GM12878 (cell line): ENCODE measurements at regions not wholly inside any gene's neighbourhood (a gene's known extent, or its start where the extent isn't known, plus 50 kb on each side); places are given as distances from the start of the nearest gene placed in this dataset.

Experiments used
- ATAC-seq: fragments of 200-7000 bp; cut with Tn5 transposase; 3 replicates; pipeline ENCODE4 v1.9.1; 2020; ENCODE audit warnings: mild to moderate bottlenecking, moderate library complexity
- BruUV-seq: library from RNA; stranded (reverse); fragments of 400-500 nt; replicated peaks from 2 replicates; lab custom pipeline; 2021; lab: Mats Ljungman, UMichigan
- CTCF ChIA-PET: fragments of 300-600 bp; sonication (Branson Sonifier 250); formaldehyde crosslinking; extraction: SDS; loops from one replicate; lab custom pipeline; 2021; ENCODE audit warnings: inconsistent platforms; lab: Yijun Ruan, JAX
- POLR2A ChIA-PET: fragments of 350-600 bp; formaldehyde crosslinking; extraction: SDS; loops from one replicate; lab custom pipeline; 2021; ENCODE audit warnings: inconsistent platforms; lab: Charles Lee
- RAD21 ChIA-PET: fragments of 300-600 bp; sonication (Branson Sonifier 250); formaldehyde crosslinking; loops from one replicate; lab custom pipeline; 2023; ENCODE audit warnings: antibody characterized with exemption; ENCODE audit not compliant: unreplicated experiment; lab: Charles Lee
- SMC1A ChIA-PET: fragments of 300-600 bp; sonication (Branson Sonifier 250); formaldehyde crosslinking; loops from one replicate; lab custom pipeline; 2023; ENCODE audit not compliant: unreplicated experiment, uncharacterized antibody; lab: Charles Lee
- DNase-seq: peaks from one replicate; pipeline ENCODE4 v3.0.0-alpha.2; 2011; ENCODE audit warnings: low read depth, low spot score
- FAIRE-seq: peaks from 3 replicates; lab custom pipeline; 2011; peaks lifted over from hg19 to GRCh38; lab: Jason Lieb, UNC
- H2AFZ ChIP-seq: 2 replicates; pipeline ENCODE4 v1.6.0; 2011; ENCODE audit warnings: low read depth, low read length, control low read depth; ENCODE audit not compliant: control insufficient read depth
- H3K27ac ChIP-seq: 2 replicates; pipeline ENCODE4 v1.5.1; 2011; ENCODE audit warnings: control low read depth; ENCODE audit not compliant: control insufficient read depth, insufficient read depth
- H3K27me3 ChIP-seq, 2 experiments: replicated peaks in 1 of 2; 2 replicates each; pipeline versions ENCODE4 v1.6.0 to v1.6.1; 2011; ENCODE audit warnings: low read length in 1 of 2; ENCODE audit not compliant: control insufficient read depth in 2 of 2, insufficient read depth in 2 of 2
- H3K36me3 ChIP-seq, 2 experiments: 2 replicates each; pipeline ENCODE4 v1.5.1; 2011; ENCODE audit warnings: low read length in 1 of 2; ENCODE audit not compliant: control insufficient read depth in 2 of 2, insufficient read depth in 2 of 2
- H3K4me1 ChIP-seq: 2 replicates; pipeline ENCODE4 v1.6.1; 2011; ENCODE audit warnings: mild to moderate bottlenecking, low read length, moderate library complexity, mixed read lengths; ENCODE audit not compliant: control insufficient read depth, insufficient read depth
- H3K4me2 ChIP-seq: 2 replicates; pipeline ENCODE4 v1.6.0; 2011; ENCODE audit warnings: control low read depth; ENCODE audit not compliant: control insufficient read depth, insufficient read depth
- H3K4me3 ChIP-seq: fragments of 200-600 bp; sonication (generic); 2 replicates; pipeline ENCODE4 v1.5.1; 2016
- H3K79me2 ChIP-seq: 2 replicates; pipeline ENCODE4 v1.6.0; 2011; ENCODE audit warnings: low read length; ENCODE audit not compliant: control insufficient read depth, insufficient read depth
- H3K9ac ChIP-seq: 2 replicates; pipeline ENCODE4 v1.8.0; 2011; ENCODE audit warnings: low read length, control low read depth, mixed read lengths; ENCODE audit not compliant: control insufficient read depth, insufficient read depth
- H3K9me3 ChIP-seq: replicated peaks from 3 replicates; pipeline ENCODE4 v1.5.1; 2011; ENCODE audit warnings: mild to moderate bottlenecking, low read length; ENCODE audit not compliant: control insufficient read depth, insufficient read depth
- H4K20me1 ChIP-seq: 2 replicates; pipeline ENCODE4 v1.6.0; 2011; ENCODE audit not compliant: control insufficient read depth, insufficient read depth
- BRCA1 ChIP-seq: IDR thresholded peaks from 2 replicates; pipeline ENCODE4 v1.6.1; 2011; ENCODE audit warnings: low read depth, low read length, improper control_type of control experiment
- ETV6 ChIP-seq, 2 experiments: fragments of 450-650 bp in 1 of 2; IDR thresholded peaks in 1 of 2; conservative IDR thresholded peaks in 1 of 2; 2 replicates each; pipeline ENCODE4 v1.6.1; 2014; ENCODE audit warnings: antibody characterized with exemption in 1 of 2, borderline replicate concordance in 1 of 2, low read depth in 1 of 2, mild to moderate bottlenecking in 1 of 2, moderate library complexity in 1 of 2
- IKZF2 ChIP-seq, 2 experiments: fragments of 450-650 bp; IDR thresholded peaks; 2 replicates each; pipeline ENCODE4 v1.6.1; 2017; ENCODE audit warnings: mild to moderate bottlenecking in 2 of 2, moderate library complexity in 2 of 2
- NFXL1 ChIP-seq: fragments of 450-650 bp; IDR thresholded peaks from 2 replicates; pipeline ENCODE4 v1.6.1; 2017; ENCODE audit warnings: antibody characterized with exemption, mild to moderate bottlenecking, borderline replicate concordance
- NRF1 ChIP-seq: conservative IDR thresholded peaks from 2 replicates; pipeline ENCODE4 v1.6.1; 2011; ENCODE audit warnings: mild to moderate bottlenecking, low read depth, low read length, improper control_type of control experiment
- POLR2AphosphoS2 ChIP-seq: IDR thresholded peaks from 2 replicates; pipeline ENCODE4 v1.6.1; 2011; ENCODE audit warnings: low read depth, mild to moderate bottlenecking, low read length, improper control_type of control experiment, moderate library complexity
- RBBP5 ChIP-seq: fragments of 200-600 bp; sonication (generic); conservative IDR thresholded peaks from 2 replicates; pipeline ENCODE4 v1.6.1; 2016
- SKIL ChIP-seq: fragments of 450-650 bp; IDR thresholded peaks from 2 replicates; pipeline ENCODE4 v1.6.1; 2017; ENCODE audit warnings: mild to moderate bottlenecking, low read depth, inconsistent platforms; ENCODE audit not compliant: poor library complexity, severe bottlenecking
- ZNF274 ChIP-seq: IDR thresholded peaks from one replicate; pipeline ENCODE4 v1.8.0; 2011; ENCODE audit not compliant: insufficient read length, insufficient read depth
- WGBS: methylation state at CpG from one replicate; pipeline ENCODE4 v1.1.6; 2016; ENCODE audit warnings: low lambda C conversion rate; ENCODE audit not compliant: insufficient replicate concordance, insufficient coverage; ENCODE audit errors: missing lambda C conversion rate; 5-methylcytosine and 5-hydroxymethylcytosine counted together
- in situ Hi-C: fragments of 300-500 bp; cut with MboI; formaldehyde crosslinking; loops from 9 replicates; pipeline ENCODE4 v1.14.3; 2018; ENCODE audit warnings: mixed read lengths
- intact Hi-C: fragments of 100-400 bp; cut with micrococcal nuclease; formaldehyde crosslinking; loops from one replicate; pipeline ENCODE4 v1.14.2; 2022; ENCODE audit not compliant: unreplicated experiment
- TF ChIP-seq, protein P1 (sequence below): fragments of 450-650 bp; IDR thresholded peaks from 2 replicates; pipeline ENCODE4 v1.6.1; 2016; ENCODE audit warnings: mild to moderate bottlenecking
- TF ChIP-seq, protein P2 (sequence below): IDR thresholded peaks from 2 replicates; pipeline ENCODE4 v1.6.1; 2012; ENCODE audit warnings: improper control_type of control experiment, low read depth, low read length; ENCODE audit not compliant: insufficient replicate concordance
- TF ChIP-seq, protein P3 (sequence below): fragments of 450-650 bp; IDR thresholded peaks from 2 replicates; pipeline ENCODE4 v1.6.1; 2017; ENCODE audit warnings: antibody characterized with exemption, mild to moderate bottlenecking, moderate library complexity

DNA sequence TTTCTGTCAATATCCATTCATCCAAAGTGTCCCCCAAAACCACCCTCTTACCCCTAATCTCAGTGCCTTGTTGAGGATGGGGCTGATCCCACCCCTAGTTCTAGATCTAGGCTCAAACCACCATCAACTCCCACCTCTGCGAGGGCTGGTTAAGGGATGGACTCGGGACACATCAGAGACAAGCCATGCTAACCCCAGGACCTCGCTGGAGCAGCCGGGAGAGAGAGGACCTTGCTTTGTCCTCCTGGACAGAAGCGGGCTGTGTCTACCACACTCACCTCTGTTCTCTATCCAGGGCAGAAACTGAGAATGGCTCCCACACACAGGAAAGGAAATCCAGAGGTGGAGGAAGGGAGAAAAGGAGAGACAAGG, 90.8 kb upstream of the UQCRFS1 start (continued):
- TF ChIP-seq, protein P1, sequence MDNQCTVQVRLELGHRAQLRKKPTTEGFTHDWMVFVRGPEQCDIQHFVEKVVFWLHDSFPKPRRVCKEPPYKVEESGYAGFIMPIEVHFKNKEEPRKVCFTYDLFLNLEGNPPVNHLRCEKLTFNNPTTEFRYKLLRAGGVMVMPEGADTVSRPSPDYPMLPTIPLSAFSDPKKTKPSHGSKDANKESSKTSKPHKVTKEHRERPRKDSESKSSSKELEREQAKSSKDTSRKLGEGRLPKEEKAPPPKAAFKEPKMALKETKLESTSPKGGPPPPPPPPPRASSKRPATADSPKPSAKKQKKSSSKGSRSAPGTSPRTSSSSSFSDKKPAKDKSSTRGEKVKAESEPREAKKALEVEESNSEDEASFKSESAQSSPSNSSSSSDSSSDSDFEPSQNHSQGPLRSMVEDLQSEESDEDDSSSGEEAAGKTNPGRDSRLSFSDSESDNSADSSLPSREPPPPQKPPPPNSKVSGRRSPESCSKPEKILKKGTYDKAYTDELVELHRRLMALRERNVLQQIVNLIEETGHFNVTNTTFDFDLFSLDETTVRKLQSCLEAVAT, result no peak
- TF ChIP-seq RBBP5 (no peak), IKZF2 (IDR thresholded peaks at IDR 0.05) (no peak), ZNF274 (no peak), BRCA1 (no peak)
- TF ChIP-seq, protein P2, sequence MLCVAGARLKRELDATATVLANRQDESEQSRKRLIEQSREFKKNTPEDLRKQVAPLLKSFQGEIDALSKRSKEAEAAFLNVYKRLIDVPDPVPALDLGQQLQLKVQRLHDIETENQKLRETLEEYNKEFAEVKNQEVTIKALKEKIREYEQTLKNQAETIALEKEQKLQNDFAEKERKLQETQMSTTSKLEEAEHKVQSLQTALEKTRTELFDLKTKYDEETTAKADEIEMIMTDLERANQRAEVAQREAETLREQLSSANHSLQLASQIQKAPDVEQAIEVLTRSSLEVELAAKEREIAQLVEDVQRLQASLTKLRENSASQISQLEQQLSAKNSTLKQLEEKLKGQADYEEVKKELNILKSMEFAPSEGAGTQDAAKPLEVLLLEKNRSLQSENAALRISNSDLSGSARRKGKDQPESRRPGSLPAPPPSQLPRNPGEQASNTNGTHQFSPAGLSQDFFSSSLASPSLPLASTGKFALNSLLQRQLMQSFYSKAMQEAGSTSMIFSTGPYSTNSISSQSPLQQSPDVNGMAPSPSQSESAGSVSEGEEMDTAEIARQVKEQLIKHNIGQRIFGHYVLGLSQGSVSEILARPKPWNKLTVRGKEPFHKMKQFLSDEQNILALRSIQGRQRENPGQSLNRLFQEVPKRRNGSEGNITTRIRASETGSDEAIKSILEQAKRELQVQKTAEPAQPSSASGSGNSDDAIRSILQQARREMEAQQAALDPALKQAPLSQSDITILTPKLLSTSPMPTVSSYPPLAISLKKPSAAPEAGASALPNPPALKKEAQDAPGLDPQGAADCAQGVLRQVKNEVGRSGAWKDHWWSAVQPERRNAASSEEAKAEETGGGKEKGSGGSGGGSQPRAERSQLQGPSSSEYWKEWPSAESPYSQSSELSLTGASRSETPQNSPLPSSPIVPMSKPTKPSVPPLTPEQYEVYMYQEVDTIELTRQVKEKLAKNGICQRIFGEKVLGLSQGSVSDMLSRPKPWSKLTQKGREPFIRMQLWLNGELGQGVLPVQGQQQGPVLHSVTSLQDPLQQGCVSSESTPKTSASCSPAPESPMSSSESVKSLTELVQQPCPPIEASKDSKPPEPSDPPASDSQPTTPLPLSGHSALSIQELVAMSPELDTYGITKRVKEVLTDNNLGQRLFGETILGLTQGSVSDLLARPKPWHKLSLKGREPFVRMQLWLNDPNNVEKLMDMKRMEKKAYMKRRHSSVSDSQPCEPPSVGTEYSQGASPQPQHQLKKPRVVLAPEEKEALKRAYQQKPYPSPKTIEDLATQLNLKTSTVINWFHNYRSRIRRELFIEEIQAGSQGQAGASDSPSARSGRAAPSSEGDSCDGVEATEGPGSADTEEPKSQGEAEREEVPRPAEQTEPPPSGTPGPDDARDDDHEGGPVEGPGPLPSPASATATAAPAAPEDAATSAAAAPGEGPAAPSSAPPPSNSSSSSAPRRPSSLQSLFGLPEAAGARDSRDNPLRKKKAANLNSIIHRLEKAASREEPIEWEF, result no peak

- no peak overlapping the region for H3K4me3 ChIP-seq
- no peak for DNase-seq
- no peak overlapping the region for H3K27ac ChIP-seq
- SMC1A ChIA-PET, result no interaction called here
- no peak overlapping the region for H2AFZ ChIP-seq
- BruUV-seq, result no TSS peak
- no peaks in the 10 kb centered on the region for H3K27me3 ChIP-seq
- no peaks in the 10 kb centered on the region for H3K36me3 ChIP-seq
- 0% methylated on average over 1 of the region's 1 CpG for WGBS
- no peak for FAIRE-seq
- no peak overlapping the region for H3K9ac ChIP-seq
- no peak for ATAC-seq
- H4K20me1 ChIP-seq, result no peaks in the 10 kb centered on the region
- POLR2A ChIA-PET, result no interaction called here
- no peaks in the 10 kb centered on the region for H3K4me1 ChIP-seq
- CTCF ChIA-PET, result no interaction called here
- RAD21 ChIA-PET, result no interaction called here
- no peaks in the 10 kb centered on the region for H3K9me3 ChIP-seq
- intact Hi-C loops (no loop called here), in situ Hi-C loops (no loop called here)
- no peaks in the 10 kb centered on the region for H3K79me2 ChIP-seq
- no peak overlapping the region for H3K4me2 ChIP-seq
- TF ChIP-seq, protein P3, sequence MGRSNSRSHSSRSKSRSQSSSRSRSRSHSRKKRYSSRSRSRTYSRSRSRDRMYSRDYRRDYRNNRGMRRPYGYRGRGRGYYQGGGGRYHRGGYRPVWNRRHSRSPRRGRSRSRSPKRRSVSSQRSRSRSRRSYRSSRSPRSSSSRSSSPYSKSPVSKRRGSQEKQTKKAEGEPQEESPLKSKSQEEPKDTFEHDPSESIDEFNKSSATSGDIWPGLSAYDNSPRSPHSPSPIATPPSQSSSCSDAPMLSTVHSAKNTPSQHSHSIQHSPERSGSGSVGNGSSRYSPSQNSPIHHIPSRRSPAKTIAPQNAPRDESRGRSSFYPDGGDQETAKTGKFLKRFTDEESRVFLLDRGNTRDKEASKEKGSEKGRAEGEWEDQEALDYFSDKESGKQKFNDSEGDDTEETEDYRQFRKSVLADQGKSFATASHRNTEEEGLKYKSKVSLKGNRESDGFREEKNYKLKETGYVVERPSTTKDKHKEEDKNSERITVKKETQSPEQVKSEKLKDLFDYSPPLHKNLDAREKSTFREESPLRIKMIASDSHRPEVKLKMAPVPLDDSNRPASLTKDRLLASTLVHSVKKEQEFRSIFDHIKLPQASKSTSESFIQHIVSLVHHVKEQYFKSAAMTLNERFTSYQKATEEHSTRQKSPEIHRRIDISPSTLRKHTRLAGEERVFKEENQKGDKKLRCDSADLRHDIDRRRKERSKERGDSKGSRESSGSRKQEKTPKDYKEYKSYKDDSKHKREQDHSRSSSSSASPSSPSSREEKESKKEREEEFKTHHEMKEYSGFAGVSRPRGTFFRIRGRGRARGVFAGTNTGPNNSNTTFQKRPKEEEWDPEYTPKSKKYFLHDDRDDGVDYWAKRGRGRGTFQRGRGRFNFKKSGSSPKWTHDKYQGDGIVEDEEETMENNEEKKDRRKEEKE, result no peak
- TF ChIP-seq NFXL1 (no peak), ETV6 (conservative IDR thresholded peaks at IDR 0.05 in 1 of 2, IDR thresholded peaks at IDR 0.05 in 1 of 2; ENCODE audit: borderline replicate concordance in 1 of 2, low read depth in 1 of 2) (no peak), SKIL (no peak), NRF1 (no peak), POLR2AphosphoS2 (no peak)
These were observed 92.3 kb upstream of the UQCRFS1 start for GRCh38 chr19:29305268-29305667.
